H9 (cell line): ENCODE measurements at regions not wholly inside any gene's neighbourhood (a gene's known extent, or its start where the extent isn't known, plus 50 kb on each side); places are given as distances from the start of the nearest gene placed in this dataset.

Source experiments
- DNase-seq: peaks from one replicate; pipeline ENCODE4 v3.0.0-alpha.2; 2017
- H2AFZ ChIP-seq: one replicate; pipeline ENCODE4 v1.6.1; 2013; ENCODE audit warnings: mild to moderate bottlenecking, low read length, control low read depth, moderate library complexity
- H2AK5ac ChIP-seq: 2 replicates; pipeline ENCODE4 v1.6.1; 2013; ENCODE audit warnings: low read length, control low read depth, mixed read lengths; ENCODE audit not compliant: insufficient read length
- H2BK120ac ChIP-seq: one replicate; pipeline ENCODE4 v1.6.1; 2013; ENCODE audit warnings: low read depth, mild to moderate bottlenecking, low read length, control low read depth, inconsistent platforms; ENCODE audit not compliant: poor library complexity, severe bottlenecking
- H2BK12ac ChIP-seq: 2 replicates; pipeline ENCODE4 v1.6.1; 2013; ENCODE audit warnings: low read length, control low read depth, mixed read lengths, low read depth; ENCODE audit not compliant: insufficient read length
- H2BK15ac ChIP-seq: 2 replicates; pipeline ENCODE4 v1.6.1; 2013; ENCODE audit warnings: low read depth, low read length, control low read depth
- H2BK20ac ChIP-seq: one replicate; pipeline ENCODE4 v1.6.1; 2013; ENCODE audit warnings: low read depth, mild to moderate bottlenecking, low read length, control low read depth, inconsistent platforms; ENCODE audit not compliant: poor library complexity, severe bottlenecking
- H2BK5ac ChIP-seq: 2 replicates; pipeline ENCODE4 v1.6.1; 2013; ENCODE audit warnings: low read length, control low read depth, mixed read lengths; ENCODE audit not compliant: insufficient read length
- H3K14ac ChIP-seq: 2 replicates; pipeline ENCODE4 v1.6.1; 2013; ENCODE audit warnings: low read length, control low read depth; ENCODE audit not compliant: insufficient read depth
- H3K18ac ChIP-seq: 2 replicates; pipeline ENCODE4 v1.6.1; 2013; ENCODE audit warnings: low read depth, mild to moderate bottlenecking, mixed read lengths, low read length, control low read depth; ENCODE audit not compliant: insufficient read length
- H3K23ac ChIP-seq: 2 replicates; pipeline ENCODE4 v1.6.1; 2013; ENCODE audit warnings: low read length, control low read depth, mixed read lengths, low read depth; ENCODE audit not compliant: insufficient read length
- H3K23me2 ChIP-seq: 2 replicates; pipeline ENCODE4 v1.6.1; 2013; ENCODE audit warnings: low read depth, mild to moderate bottlenecking, mixed read lengths, low read length, control low read depth; ENCODE audit not compliant: insufficient read length, poor library complexity, severe bottlenecking
- H3K27ac ChIP-seq: 2 replicates; pipeline ENCODE4 v1.5.1; 2013; ENCODE audit warnings: low read length, control low read depth, mixed read lengths, low read depth; ENCODE audit not compliant: insufficient read length
- H3K27me3 ChIP-seq: 2 replicates; pipeline ENCODE4 v1.6.1; 2013; ENCODE audit warnings: low read length, control low read depth, inconsistent platforms; ENCODE audit not compliant: insufficient read depth
- H3K4ac ChIP-seq: 2 replicates; pipeline ENCODE4 v1.6.1; 2013; ENCODE audit warnings: low read depth, mild to moderate bottlenecking, control low read depth, inconsistent platforms, low read length, moderate library complexity
- H3K4me1 ChIP-seq: 2 replicates; pipeline ENCODE4 v1.6.1; 2013; ENCODE audit warnings: low read length, control low read depth, inconsistent platforms; ENCODE audit not compliant: insufficient read depth
- H3K4me2 ChIP-seq: 2 replicates; pipeline ENCODE4 v1.6.1; 2013; ENCODE audit warnings: low read length, control low read depth, mixed read lengths; ENCODE audit not compliant: insufficient read length, insufficient read depth
- H3K56ac ChIP-seq: 2 replicates; pipeline ENCODE4 v1.6.1; 2013; ENCODE audit warnings: low read depth, mild to moderate bottlenecking, mixed read lengths, low read length, control low read depth; ENCODE audit not compliant: insufficient read length
- H3K79me1 ChIP-seq: 2 replicates; pipeline ENCODE4 v1.6.1; 2013; ENCODE audit warnings: low read depth, mild to moderate bottlenecking, moderate library complexity, low read length, control low read depth, inconsistent platforms; ENCODE audit not compliant: insufficient read depth, poor library complexity, severe bottlenecking
- H3K79me2 ChIP-seq: 2 replicates; pipeline ENCODE4 v1.6.1; 2013; ENCODE audit warnings: low read length, control low read depth, inconsistent platforms; ENCODE audit not compliant: insufficient read depth
- H3K9ac ChIP-seq: 2 replicates; pipeline ENCODE4 v1.6.1; 2013; ENCODE audit warnings: low read length, control low read depth, mixed read lengths; ENCODE audit not compliant: insufficient read length; ENCODE audit errors: extremely low read depth
- H3K9me3 ChIP-seq: one replicate; pipeline ENCODE4 v1.6.1; 2013; ENCODE audit warnings: low read depth, low read length, inconsistent platforms; ENCODE audit not compliant: control insufficient read depth
- H3T11ph ChIP-seq: one replicate; pipeline ENCODE4 v1.6.1; 2013; ENCODE audit warnings: mild to moderate bottlenecking, low read length, control low read depth, inconsistent platforms
- H4K20me1 ChIP-seq: one replicate; pipeline ENCODE4 v1.6.1; 2013; ENCODE audit not compliant: control insufficient read depth, insufficient read length, insufficient read depth
- H4K5ac ChIP-seq: 2 replicates; pipeline ENCODE4 v1.6.1; 2013; ENCODE audit warnings: low read depth, mild to moderate bottlenecking, mixed read lengths, low read length, control low read depth; ENCODE audit not compliant: insufficient read length
- H4K8ac ChIP-seq: replicated peaks from 2 replicates; pipeline ENCODE4 v1.6.1; 2013; ENCODE audit warnings: low read length, control low read depth, mixed read lengths, low read depth; ENCODE audit not compliant: insufficient read length
- H4K91ac ChIP-seq: 2 replicates; pipeline ENCODE4 v1.6.1; 2013; ENCODE audit warnings: low read depth, mild to moderate bottlenecking, moderate library complexity, mixed read lengths, low read length, control low read depth; ENCODE audit not compliant: insufficient read length
- H3K27ac Mint-ChIP-seq, 3 experiments: 2 replicates in 2 of 3; 3 replicates in 1 of 3; pipeline ENCODE4 v1.8.0; 2020 to 2021; ENCODE audit warnings: mixed read lengths in 3 of 3, mild to moderate bottlenecking in 1 of 3, moderate library complexity in 1 of 3
- H3K27me3 Mint-ChIP-seq: 2 replicates; pipeline ENCODE4 v1.8.0; 2021; ENCODE audit warnings: low read depth, mild to moderate bottlenecking, moderate library complexity, mixed read lengths
- H3K36me3 Mint-ChIP-seq, 3 experiments: 2 replicates in 2 of 3; 3 replicates in 1 of 3; pipeline ENCODE4 v1.8.0; 2020 to 2021; ENCODE audit warnings: low read depth in 3 of 3, mixed read lengths in 3 of 3; ENCODE audit not compliant: insufficient read depth in 1 of 3
- H3K4me1 Mint-ChIP-seq, 2 experiments: 2 replicates each; pipeline ENCODE4 v1.8.0; 2020; ENCODE audit warnings: mixed read lengths in 2 of 2
- H3K4me3 Mint-ChIP-seq, 2 experiments: 2 replicates in 1 of 2; 3 replicates in 1 of 2; pipeline ENCODE4 v1.8.0; 2020 to 2021; ENCODE audit warnings: mild to moderate bottlenecking in 2 of 2, mixed read lengths in 2 of 2, moderate library complexity in 1 of 2
- H3K9me3 Mint-ChIP-seq, 2 experiments: 2 replicates in 1 of 2; 3 replicates in 1 of 2; pipeline ENCODE4 v1.8.0; 2020; ENCODE audit warnings: mild to moderate bottlenecking in 2 of 2, mixed read lengths in 2 of 2, moderate library complexity in 1 of 2
- WGBS: extraction: QIAGEN DNeasy Blood & Tissue Kit; methylation state at CpG from one replicate; pipeline ENCODE4 v1.1.7; 2013; ENCODE audit warnings: missing lambda C conversion rate, low lambda C conversion rate, mixed read lengths; ENCODE audit not compliant: insufficient read length; ENCODE audit errors: extremely low coverage; 5-methylcytosine and 5-hydroxymethylcytosine counted together
- TF ChIP-seq, protein P1 (sequence below): fragments of 200-600 bp; sonication (generic); conservative IDR thresholded peaks from 3 replicates; pipeline ENCODE4 v1.8.0; 2021; ENCODE audit warnings: antibody characterized with exemption, mild to moderate bottlenecking

DNA sequence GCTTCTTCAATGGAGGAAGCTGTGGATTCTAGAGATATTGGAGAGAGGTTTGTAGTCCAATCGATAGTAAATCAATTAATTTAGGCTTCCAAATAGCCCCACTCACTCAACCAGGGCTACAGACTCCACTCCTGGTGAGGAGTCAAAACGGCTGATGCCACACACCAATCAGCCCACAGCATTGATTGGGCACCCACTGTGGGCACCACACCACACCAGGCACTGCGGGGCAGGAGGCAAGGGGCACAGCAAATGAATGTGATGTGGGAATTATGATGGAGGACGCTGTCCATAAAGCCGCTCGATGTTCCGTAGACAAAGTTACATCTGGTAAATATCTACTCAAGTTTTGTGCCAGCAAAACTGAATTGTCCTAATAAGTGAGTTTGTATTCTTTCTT is 547.3 kb upstream of the CADM1 start:
- H3K4me1 ChIP-seq = peaks cover 13% of the 10 kb centered on the region
- no peak overlapping the region for H4K91ac ChIP-seq
- H2BK12ac ChIP-seq = no peak overlapping the region
- H4K8ac ChIP-seq = no peak overlapping the region
- peak; percentile 7 for DNase-seq
- no peak overlapping the region for H3K56ac ChIP-seq
- no peak overlapping the region for H3T11ph ChIP-seq
- Mint-ChIP-seq H3K4me3 (no peak overlapping the region), H3K9me3 (no peaks in the 10 kb centered on the region; a peak in 2 of 5 replicates), H3K27me3 (peaks cover 71% of the 10 kb centered on the region), H3K27ac (peak overlapping the region in 1 of 3 experiments; percentile 84; a peak in 1 of 7 replicates), H3K36me3 (no peaks in the 10 kb centered on the region), H3K4me1 (peaks cover 24 to 26% of the 10 kb centered on the region in 2 experiments)
- no peak overlapping the region for H4K5ac ChIP-seq
- no peak overlapping the region for H3K14ac ChIP-seq
- no peak overlapping the region for H2AK5ac ChIP-seq
- no peak overlapping the region for H2BK120ac ChIP-seq
- no peak overlapping the region for H2BK15ac ChIP-seq
- no peak overlapping the region for H2BK5ac ChIP-seq
- H2BK20ac ChIP-seq = no peak overlapping the region
- H3K23me2 ChIP-seq = no peaks in the 10 kb centered on the region
- TF ChIP-seq, protein P1, sequence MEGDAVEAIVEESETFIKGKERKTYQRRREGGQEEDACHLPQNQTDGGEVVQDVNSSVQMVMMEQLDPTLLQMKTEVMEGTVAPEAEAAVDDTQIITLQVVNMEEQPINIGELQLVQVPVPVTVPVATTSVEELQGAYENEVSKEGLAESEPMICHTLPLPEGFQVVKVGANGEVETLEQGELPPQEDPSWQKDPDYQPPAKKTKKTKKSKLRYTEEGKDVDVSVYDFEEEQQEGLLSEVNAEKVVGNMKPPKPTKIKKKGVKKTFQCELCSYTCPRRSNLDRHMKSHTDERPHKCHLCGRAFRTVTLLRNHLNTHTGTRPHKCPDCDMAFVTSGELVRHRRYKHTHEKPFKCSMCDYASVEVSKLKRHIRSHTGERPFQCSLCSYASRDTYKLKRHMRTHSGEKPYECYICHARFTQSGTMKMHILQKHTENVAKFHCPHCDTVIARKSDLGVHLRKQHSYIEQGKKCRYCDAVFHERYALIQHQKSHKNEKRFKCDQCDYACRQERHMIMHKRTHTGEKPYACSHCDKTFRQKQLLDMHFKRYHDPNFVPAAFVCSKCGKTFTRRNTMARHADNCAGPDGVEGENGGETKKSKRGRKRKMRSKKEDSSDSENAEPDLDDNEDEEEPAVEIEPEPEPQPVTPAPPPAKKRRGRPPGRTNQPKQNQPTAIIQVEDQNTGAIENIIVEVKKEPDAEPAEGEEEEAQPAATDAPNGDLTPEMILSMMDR = no peak
- no peaks in the 10 kb centered on the region for H3K9me3 ChIP-seq
- no peaks in the 10 kb centered on the region for H3K79me2 ChIP-seq
- no peak overlapping the region for H3K4ac ChIP-seq
- H2AFZ ChIP-seq = no peak overlapping the region
- no CpG with 5 or more reads among the region's 7 CpGs for WGBS
- no peak overlapping the region for H3K27ac ChIP-seq
- H3K79me1 ChIP-seq = no peaks in the 10 kb centered on the region
- H3K4me2 ChIP-seq = no peak overlapping the region
- H3K9ac ChIP-seq = no peak overlapping the region
- no peak overlapping the region for H3K18ac ChIP-seq
- H3K23ac ChIP-seq = no peak overlapping the region
- H4K20me1 ChIP-seq = no peaks in the 10 kb centered on the region
- no peaks in the 10 kb centered on the region for H3K27me3 ChIP-seq
